Activated CD8-positive, alpha-beta memory T cell treated with anti-CD3 and anti-CD28 coated beads, Interleukin-2, amount 50 U/mL, for 4 hours (primary cell): ENCODE measurements at regions not wholly inside any gene's neighbourhood (a gene's known extent, or its start where the extent isn't known, plus 50 kb on each side); places are given as distances from the start of the nearest gene placed in this dataset.
"Not testable (repeated sequence)": the region's sequence is repeated elsewhere in the genome, so short reads cannot be mapped to it uniquely, and the experiment has no call there.

Experiments used
- DNase-seq: peaks from one replicate; pipeline ENCODE4 v3.0.0-alpha.2; 2020

- no peak for DNase-seq
These were observed 375.5 kb downstream of the UTRN start for GRCh38 chr6:144660561-144661115.

GRCh38 chr6:144661116-144661806 lies 376.1 kb downstream of the UTRN start:
- DNase-seq: no peak

- no peak for DNase-seq
These were observed 377.8 kb downstream of the UTRN start for GRCh38 chr6:144662812-144663365.

GRCh38 chr6:144664281-144664680 lies 379.1 kb downstream of the UTRN start:
- no peak for DNase-seq

GRCh38 chr6:144664947-144665346 lies 379.8 kb downstream of the UTRN start:
- no peak for DNase-seq

- DNase-seq: no peak
These were observed 380.9 kb downstream of the UTRN start for GRCh38 chr6:144665932-144666450.

- DNase-seq: no peak
These were observed 381.6 kb downstream of the UTRN start for GRCh38 chr6:144666781-144667180.

- no peak for DNase-seq
These were observed 382.7 kb downstream of the UTRN start for GRCh38 chr6:144667532-144668503.

- DNase-seq: not testable (repeated sequence)
These were observed 385.1 kb downstream of the UTRN start for GRCh38 chr6:144670259-144670658.

GRCh38 chr6:144673807-144674206 lies 388.7 kb downstream of the UTRN start:
- no peak for DNase-seq

- no peak for DNase-seq
These were observed 390.2 kb downstream of the UTRN start for GRCh38 chr6:144675231-144675861.

GRCh38 chr6:144676310-144676709 lies 391.2 kb downstream of the UTRN start:
- DNase-seq: not testable (repeated sequence)

GRCh38 chr6:144677263-144677662 lies 392.1 kb downstream of the UTRN start:
- DNase-seq: not testable (repeated sequence)

GRCh38 chr6:144678844-144679243 lies 393.7 kb downstream of the UTRN start:
- no peak for DNase-seq

GRCh38 chr6:144681334-144681733 lies 396.2 kb downstream of the UTRN start:
- DNase-seq: no peak

GRCh38 chr6:144683216-144684070 lies 398.3 kb downstream of the UTRN start:
- no peak for DNase-seq

- DNase-seq: no peak
These were observed 403.6 kb downstream of the UTRN start for GRCh38 chr6:144688713-144689112.

- DNase-seq: no peak
These were observed 404.4 kb downstream of the UTRN start for GRCh38 chr6:144689503-144690040.

- DNase-seq: no peak
These were observed 405.0 kb downstream of the UTRN start for GRCh38 chr6:144690133-144690532.

- DNase-seq: no peak
These were observed 405.5 kb downstream of the UTRN start for GRCh38 chr6:144690666-144691065.

- DNase-seq: not testable (repeated sequence)
These were observed 406.9 kb downstream of the UTRN start for GRCh38 chr6:144692050-144692449.
